HepG2 (cell line): ENCODE measurements at regions not wholly inside any gene's neighbourhood (a gene's known extent, or its start where the extent isn't known, plus 50 kb on each side); places are given as distances from the start of the nearest gene placed in this dataset.

Experiments used
- EEA1 ChIP-seq: sonication (generic); formaldehyde crosslinking; IDR thresholded peaks from 2 replicates; pipeline ENCODE4 v1.5.1; 2020; ENCODE audit warnings: mild to moderate bottlenecking, missing genetic modification reagents, borderline replicate concordance
- EZH2 ChIP-seq: conservative IDR thresholded peaks from 2 replicates; pipeline ENCODE4 v1.6.1; 2012; ENCODE audit warnings: mild to moderate bottlenecking, low read depth, low read length, moderate library complexity
- FOXP1 ChIP-seq, 2 experiments: fragments of 450-650 bp in 1 of 2; IDR thresholded peaks; 2 replicates each; pipeline ENCODE4 v1.6.1; 2017 to 2018; ENCODE audit warnings: antibody characterized with exemption in 1 of 2
- KLF6 ChIP-seq: IDR thresholded peaks from 2 replicates; pipeline ENCODE4 v1.8.0; 2016; ENCODE audit warnings: missing biosample characterization, missing genetic modification reagents
- MIXL1 ChIP-seq: IDR thresholded peaks from 2 replicates; pipeline ENCODE4 v1.6.1; 2016
- MTF1 ChIP-seq: sonication (generic); formaldehyde crosslinking; IDR thresholded peaks from 2 replicates; pipeline ENCODE4 v1.5.0; 2020; ENCODE audit warnings: missing genetic modification reagents
- SAFB2 ChIP-seq: sonication (generic); formaldehyde crosslinking; IDR thresholded peaks from 2 replicates; pipeline ENCODE4 v1.5.1; 2020; ENCODE audit warnings: missing genetic modification reagents, low read depth, mild to moderate bottlenecking, borderline replicate concordance
- SPEN ChIP-seq: sonication (generic); formaldehyde crosslinking; IDR thresholded peaks from 2 replicates; pipeline ENCODE4 v1.5.1; 2020; ENCODE audit warnings: low read depth, mild to moderate bottlenecking, missing genetic modification reagents
- TEAD3 ChIP-seq: optimal IDR thresholded peaks from 2 replicates; pipeline ENCODE3; 2016; ENCODE audit warnings: borderline replicate concordance
- TFAP4 ChIP-seq: sonication (generic); IDR thresholded peaks from 2 replicates; pipeline ENCODE4 v1.6.1; 2016; ENCODE audit warnings: low read depth, borderline replicate concordance
- U2AF2 ChIP-seq: fragments of 200-400 bp; formaldehyde crosslinking; IDR thresholded peaks from 2 replicates; pipeline ENCODE4 v1.6.1; 2017; ENCODE audit warnings: low read depth, mild to moderate bottlenecking, low read length
- ZNF121 ChIP-seq: sonication (generic); formaldehyde crosslinking; IDR thresholded peaks from 2 replicates; pipeline ENCODE4 v1.5.0; 2020; ENCODE audit warnings: mild to moderate bottlenecking, missing genetic modification reagents
- ZNF232 ChIP-seq: sonication (generic); formaldehyde crosslinking; IDR thresholded peaks from 2 replicates; pipeline ENCODE4 v1.4.0; 2020; ENCODE audit warnings: missing genetic modification reagents, borderline replicate concordance
- ZNF33B ChIP-seq: sonication (generic); formaldehyde crosslinking; IDR thresholded peaks from 2 replicates; pipeline ENCODE4 v1.5.1; 2020; ENCODE audit warnings: mild to moderate bottlenecking, missing genetic modification reagents
- ZNF414 ChIP-seq: sonication (generic); formaldehyde crosslinking; IDR thresholded peaks from 2 replicates; pipeline ENCODE4 v1.5.0; 2020; ENCODE audit warnings: missing genetic modification reagents
- ZNF629 ChIP-seq: sonication (generic); formaldehyde crosslinking; conservative IDR thresholded peaks from 2 replicates; pipeline ENCODE4 v1.5.0; 2020; ENCODE audit warnings: missing genetic modification reagents
- ZNF772 ChIP-seq: sonication (generic); formaldehyde crosslinking; IDR thresholded peaks from 2 replicates; pipeline ENCODE4 v1.5.0; 2020; ENCODE audit warnings: mild to moderate bottlenecking, missing genetic modification reagents
- TF ChIP-seq, protein P1 (sequence below): sonication (generic); formaldehyde crosslinking; IDR thresholded peaks from 2 replicates; pipeline ENCODE4 v1.4.0; 2020; ENCODE audit warnings: missing genetic modification reagents
- TF ChIP-seq, protein P2 (sequence below): sonication (generic); formaldehyde crosslinking; IDR thresholded peaks from 2 replicates; pipeline ENCODE4 v1.5.0; 2020; ENCODE audit warnings: missing genetic modification reagents
- TF ChIP-seq, protein P3 (sequence below): sonication (generic); formaldehyde crosslinking; IDR thresholded peaks from 2 replicates; pipeline ENCODE4 v1.5.1; 2020; ENCODE audit warnings: mild to moderate bottlenecking, missing genetic modification reagents

- TF ChIP-seq, protein P1, sequence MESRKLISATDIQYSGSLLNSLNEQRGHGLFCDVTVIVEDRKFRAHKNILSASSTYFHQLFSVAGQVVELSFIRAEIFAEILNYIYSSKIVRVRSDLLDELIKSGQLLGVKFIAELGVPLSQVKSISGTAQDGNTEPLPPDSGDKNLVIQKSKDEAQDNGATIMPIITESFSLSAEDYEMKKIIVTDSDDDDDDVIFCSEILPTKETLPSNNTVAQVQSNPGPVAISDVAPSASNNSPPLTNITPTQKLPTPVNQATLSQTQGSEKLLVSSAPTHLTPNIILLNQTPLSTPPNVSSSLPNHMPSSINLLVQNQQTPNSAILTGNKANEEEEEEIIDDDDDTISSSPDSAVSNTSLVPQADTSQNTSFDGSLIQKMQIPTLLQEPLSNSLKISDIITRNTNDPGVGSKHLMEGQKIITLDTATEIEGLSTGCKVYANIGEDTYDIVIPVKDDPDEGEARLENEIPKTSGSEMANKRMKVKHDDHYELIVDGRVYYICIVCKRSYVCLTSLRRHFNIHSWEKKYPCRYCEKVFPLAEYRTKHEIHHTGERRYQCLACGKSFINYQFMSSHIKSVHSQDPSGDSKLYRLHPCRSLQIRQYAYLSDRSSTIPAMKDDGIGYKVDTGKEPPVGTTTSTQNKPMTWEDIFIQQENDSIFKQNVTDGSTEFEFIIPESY (CRISPR knock-in tag), result no peak
- TF ChIP-seq TFAP4 (no peak), SAFB2 (CRISPR knock-in tag) (no peak), EEA1 (no peak), ZNF629 (CRISPR knock-in tag) (no peak), ZNF414 (no peak), TEAD3 (no peak), SPEN (no peak), ZNF33B (no peak), ZNF232 (CRISPR knock-in tag) (no peak), ZNF772 (CRISPR knock-in tag) (no peak), MTF1 (CRISPR knock-in tag) (no peak), ZNF121 (no peak), U2AF2 (no peak), EZH2 (no peak), KLF6 (CRISPR knock-in tag) (no peak), MIXL1 (CRISPR knock-in tag) (no peak), FOXP1 (IDR thresholded peaks at IDR 0.05) (no peak), FOXP1 (CRISPR knock-in tag; IDR thresholded peaks at IDR 0.05) (peak; percentile 73)
- TF ChIP-seq, protein P2, sequence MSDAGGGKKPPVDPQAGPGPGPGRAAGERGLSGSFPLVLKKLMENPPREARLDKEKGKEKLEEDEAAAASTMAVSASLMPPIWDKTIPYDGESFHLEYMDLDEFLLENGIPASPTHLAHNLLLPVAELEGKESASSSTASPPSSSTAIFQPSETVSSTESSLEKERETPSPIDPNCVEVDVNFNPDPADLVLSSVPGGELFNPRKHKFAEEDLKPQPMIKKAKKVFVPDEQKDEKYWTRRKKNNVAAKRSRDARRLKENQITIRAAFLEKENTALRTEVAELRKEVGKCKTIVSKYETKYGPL (CRISPR knock-in tag), result no peak
- TF ChIP-seq, protein P3, sequence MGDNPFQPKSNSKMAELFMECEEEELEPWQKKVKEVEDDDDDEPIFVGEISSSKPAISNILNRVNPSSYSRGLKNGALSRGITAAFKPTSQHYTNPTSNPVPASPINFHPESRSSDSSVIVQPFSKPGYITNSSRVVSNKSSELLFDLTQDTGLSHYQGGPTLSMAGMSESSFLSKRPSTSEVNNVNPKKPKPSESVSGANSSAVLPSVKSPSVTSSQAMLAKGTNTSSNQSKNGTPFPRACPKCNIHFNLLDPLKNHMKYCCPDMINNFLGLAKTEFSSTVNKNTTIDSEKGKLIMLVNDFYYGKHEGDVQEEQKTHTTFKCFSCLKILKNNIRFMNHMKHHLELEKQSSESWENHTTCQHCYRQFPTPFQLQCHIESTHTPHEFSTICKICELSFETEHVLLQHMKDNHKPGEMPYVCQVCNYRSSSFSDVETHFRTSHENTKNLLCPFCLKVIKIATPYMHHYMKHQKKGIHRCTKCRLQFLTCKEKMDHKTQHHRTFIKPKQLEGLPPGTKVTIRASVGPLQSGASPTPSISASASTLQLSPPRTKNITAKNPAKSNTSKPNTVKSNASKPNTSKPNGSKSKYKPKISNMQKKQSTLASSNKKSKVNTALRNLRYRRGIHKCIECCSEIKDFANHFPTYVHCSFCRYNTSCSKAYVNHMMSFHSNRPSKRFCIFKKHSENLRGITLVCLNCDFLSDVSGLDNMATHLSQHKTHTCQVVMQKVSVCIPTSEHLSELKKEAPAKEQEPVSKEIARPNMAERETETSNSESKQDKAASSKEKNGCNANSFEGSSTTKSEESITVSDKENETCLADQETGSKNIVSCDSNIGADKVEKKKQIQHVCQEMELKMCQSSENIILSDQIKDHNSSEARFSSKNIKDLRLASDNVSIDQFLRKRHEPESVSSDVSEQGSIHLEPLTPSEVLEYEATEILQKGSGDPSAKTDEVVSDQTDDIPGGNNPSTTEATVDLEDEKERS (CRISPR knock-in tag), result no peak
Observed at GRCh38 chr13:89899302-89900103, 1448.0 kb upstream of the MIR17HG start (continued).
